ENCODE measurements at regions not wholly inside any gene's neighbourhood (a gene's known extent, or its start where the extent isn't known, plus 50 kb on each side); places are given as distances from the start of the nearest gene placed in this dataset.

DNA sequence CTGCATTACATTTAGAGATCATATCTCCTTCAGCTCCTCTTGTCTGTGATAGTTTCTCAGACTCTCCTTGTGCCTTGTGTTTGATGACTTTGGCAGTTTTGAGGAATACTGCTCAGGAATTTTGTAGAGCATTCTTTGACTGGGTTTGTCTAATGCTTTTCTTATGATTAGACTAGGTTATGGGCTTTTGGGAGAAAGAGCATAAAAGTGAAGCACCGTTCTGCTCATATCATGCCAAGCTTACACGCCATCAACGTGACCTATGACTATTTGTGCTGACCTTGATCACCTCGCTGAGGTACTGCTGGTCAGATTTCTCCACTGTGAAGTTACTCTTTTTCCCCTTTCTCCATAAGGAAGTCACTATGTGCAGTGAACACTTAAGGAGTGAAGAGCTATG, 256.0 kb downstream of the LY86 start:
- DNase-seq, result no peak

DNA sequence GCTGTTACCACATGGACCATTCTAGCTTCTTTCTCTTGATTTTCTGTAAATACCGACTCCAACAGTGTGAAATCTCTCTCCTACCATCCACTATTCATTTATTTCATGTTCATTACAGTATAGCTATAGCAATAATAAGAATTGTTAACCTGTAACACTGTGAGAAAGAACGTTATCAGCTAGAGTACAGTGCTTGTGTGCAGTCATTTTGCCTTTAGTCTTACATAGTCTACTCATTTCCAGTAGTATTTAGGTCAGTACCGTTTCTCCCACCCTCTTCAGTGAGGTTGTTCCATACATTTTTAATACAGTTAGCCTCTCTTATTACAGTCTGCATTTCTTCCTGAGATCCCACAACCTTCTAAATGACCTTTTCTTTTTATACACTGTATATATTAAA, 257.1 kb downstream of the LY86 start:
- DNase-seq, result no peak

- DNase-seq, result no peak
Measured at GRCh38 chr6:6847591-6847990, 259.1 kb downstream of the LY86 start.

GRCh38 chr6:6851059-6851948, 256.5 kb upstream of the RREB1 start:
- DNase-seq, result no peak

GRCh38 chr6:6851949-6852261, 255.9 kb upstream of the RREB1 start:
- DNase-seq, result no peak

DNA sequence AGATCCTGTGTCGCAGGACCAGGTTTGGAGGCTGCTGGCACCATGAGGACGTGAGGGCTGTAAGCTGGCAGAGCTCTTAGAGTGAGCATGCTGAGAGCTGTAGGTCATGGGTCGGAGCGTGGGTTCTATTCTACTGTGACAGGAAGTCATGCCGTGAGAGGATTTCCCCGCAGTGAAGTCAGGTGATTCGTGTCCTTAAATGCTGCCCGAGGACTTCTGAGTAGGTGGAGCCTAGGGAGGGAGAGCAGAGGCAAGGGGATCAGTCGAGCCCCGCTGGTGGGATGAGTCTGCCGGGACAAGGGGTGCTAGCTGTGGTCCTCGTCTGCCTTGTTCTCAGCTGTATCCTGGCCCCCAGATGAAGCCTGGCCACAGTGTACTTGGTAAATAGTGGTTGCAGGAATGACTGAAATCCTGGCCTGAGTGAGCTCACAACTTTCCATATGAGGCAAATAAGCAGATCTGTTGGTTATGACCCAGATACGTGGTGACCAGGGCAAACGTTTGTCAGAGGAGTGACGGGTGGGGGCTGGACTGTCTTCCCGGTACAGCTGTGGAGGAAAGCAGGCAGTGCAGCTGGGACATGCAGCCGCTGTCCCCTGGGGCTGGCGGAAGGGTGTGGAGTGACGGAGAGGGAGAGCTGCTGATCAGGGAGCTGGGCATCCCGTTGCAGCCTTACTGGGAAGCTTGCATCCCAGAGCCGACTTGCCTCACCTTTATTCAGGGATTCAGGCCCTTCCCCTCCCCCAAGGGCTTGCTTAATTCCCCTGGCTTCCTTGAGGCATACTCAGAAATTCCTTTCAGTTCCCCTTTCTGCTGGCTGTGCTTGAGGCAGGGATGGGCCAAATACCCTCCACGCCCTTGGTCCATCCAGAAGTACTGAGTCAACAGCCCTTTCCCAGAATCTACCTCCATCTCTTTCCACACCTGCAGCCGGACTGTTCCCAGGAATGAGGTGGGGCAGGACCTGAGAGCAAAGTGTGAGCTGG, 250.9 kb upstream of the RREB1 start:
- peak; percentile 20 for DNase-seq

GRCh38 chr6:6857528-6857927, 250.2 kb upstream of the RREB1 start:
- DNase-seq, result no peak

- DNase-seq, result peak; percentile 58
Measured at GRCh38 chr6:6858533-6858982, 249.2 kb upstream of the RREB1 start.

- DNase-seq, result no peak
Measured at GRCh38 chr6:6859105-6859504, 248.7 kb upstream of the RREB1 start.

DNA sequence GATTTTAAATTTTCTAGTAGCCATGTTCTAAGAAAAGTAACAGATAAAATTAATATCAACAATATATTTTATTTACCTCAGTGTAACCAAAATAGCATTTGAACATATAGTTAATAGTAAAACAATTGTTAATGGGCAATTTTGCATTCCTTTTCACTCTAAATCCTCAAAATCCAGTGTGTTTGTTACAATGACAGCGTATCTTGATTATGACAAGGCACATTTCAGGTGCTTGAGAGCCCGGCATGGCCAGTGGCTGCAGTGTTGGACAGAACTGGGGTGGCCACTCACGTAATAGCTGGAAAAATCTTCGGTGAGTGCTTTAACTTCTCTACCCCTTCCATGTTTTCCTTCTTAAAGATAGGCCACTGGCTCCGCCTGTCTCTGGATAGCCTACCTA, 248.0 kb upstream of the RREB1 start:
- DNase-seq, result no peak

DNA sequence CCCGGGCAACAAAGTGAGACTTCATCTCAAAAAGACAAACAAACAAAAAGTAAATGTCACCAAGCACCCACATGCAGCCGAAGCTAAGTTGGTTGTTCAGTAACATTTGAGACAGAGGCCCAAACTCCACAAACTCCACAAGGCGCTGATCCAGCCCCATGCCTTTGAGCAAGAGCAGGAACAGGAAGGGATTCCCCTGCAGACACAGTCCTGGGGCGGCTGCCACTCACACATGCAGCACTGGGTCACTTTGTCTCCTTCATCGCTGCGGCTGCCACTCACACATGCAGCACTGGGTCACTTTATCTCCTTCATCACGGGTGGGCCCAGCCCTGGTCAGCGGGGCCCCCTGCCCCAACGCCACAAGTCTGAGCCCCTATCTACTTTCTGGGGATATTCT, 246.9 kb upstream of the RREB1 start:
- DNase-seq, result no peak

DNA sequence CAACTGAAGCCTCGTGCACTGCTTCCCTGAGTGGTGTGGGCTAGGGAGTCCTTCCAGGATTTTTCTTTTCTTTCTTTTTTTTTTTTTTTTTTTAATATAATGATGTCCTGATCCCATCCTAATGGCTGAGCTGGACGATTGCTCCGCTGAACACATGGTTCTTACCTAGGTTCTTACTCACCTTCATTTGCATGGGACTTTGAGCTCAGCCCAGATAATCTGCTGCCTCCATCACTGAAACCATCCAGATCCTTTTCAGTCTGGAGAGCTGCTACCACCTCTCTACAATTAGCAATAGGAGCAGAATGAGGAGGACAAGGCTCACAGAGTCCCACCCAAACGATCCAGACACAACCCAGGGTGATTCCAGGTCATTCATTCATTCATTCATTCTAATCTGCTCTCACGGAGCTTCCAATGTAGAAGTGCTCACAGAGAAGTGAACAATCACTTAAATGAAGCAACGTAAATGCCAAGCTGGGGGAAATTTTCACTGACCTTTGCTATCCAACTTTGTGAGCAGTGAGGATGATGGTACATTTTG, 246.3 kb upstream of the RREB1 start:
- DNase-seq, result no peak

GRCh38 chr6:6861995-6862394, 245.8 kb upstream of the RREB1 start:
- no peak for DNase-seq

- DNase-seq, result no peak
Measured at GRCh38 chr6:6863970-6864639, 243.7 kb upstream of the RREB1 start.

DNA sequence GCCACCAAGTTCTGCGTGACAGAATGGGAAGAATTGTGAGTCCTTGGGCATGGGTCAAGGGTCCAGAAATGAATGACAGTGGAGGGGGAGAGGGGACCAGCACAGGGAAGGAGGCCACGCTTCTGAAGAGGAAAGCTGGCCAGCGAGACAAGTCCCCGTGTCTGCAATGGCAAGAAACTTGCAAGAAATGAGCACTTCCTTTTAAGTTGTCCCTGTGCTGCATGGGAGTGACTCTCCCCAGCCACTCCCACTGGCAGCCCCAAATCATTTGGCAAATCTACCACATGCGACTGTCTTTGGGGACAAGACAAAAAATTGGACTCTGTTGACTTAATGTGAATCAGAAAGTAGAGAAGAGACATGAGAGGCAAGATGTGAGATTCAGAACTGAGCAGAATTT, 242.2 kb upstream of the RREB1 start:
- DNase-seq, result no peak

GRCh38 chr6:6866656-6867403, 240.9 kb upstream of the RREB1 start:
- DNase-seq, result no peak

- no peak for DNase-seq
Measured at GRCh38 chr6:6867404-6867799, 240.4 kb upstream of the RREB1 start.

DNA sequence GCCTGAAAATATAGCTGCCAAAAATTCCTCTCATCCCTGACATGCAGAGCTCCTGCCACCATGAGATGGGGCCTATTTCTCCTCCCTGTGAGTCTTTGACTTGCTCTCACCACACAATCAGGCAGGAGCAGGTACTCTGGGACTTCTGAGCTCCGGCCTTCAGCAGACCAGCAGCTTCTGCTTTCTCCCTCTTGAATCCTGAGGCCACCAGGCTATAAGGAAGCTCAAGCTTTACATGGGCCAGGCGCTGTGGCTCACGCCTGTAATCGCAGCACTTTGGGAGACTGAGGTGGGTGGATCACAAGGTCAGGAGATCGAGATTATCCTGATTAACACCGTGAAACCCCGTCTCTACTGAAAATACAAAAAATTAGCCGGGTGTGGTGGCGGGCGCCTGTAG, 238.7 kb upstream of the RREB1 start:
- no peak for DNase-seq

- no peak for DNase-seq
Measured at GRCh38 chr6:6870921-6871320, 236.8 kb upstream of the RREB1 start.

GRCh38 chr6:6872459-6873344, 235.1 kb upstream of the RREB1 start:
- no peak for DNase-seq

DNA sequence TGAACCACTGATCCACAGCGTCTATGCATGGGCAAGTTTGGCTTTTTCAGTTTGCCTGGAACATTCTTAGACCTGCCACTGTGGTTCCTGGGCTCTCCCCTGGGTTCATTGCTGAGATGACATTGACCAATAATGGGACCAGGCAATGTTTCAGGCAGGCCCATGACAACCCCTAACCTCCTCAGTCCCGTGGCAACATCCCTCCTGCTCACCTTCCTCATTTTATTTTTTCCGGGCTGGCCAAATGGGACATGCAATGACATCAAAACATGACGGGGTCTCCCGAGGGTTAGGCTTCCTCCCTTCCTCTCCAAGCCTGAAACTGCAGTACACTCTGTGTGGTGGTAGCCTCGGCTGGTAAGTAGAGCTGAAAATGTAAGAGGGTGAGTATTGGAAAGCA, 234.0 kb upstream of the RREB1 start:
- no peak for DNase-seq

Data from GDM1 (cell line).